ENCODE measurements at regions not wholly inside any gene's neighbourhood (a gene's known extent, or its start where the extent isn't known, plus 50 kb on each side); places are given as distances from the start of the nearest gene placed in this dataset.
A peak's percentile ranks its signal among the peaks of the same experiment; 100 is the strongest.

DNA sequence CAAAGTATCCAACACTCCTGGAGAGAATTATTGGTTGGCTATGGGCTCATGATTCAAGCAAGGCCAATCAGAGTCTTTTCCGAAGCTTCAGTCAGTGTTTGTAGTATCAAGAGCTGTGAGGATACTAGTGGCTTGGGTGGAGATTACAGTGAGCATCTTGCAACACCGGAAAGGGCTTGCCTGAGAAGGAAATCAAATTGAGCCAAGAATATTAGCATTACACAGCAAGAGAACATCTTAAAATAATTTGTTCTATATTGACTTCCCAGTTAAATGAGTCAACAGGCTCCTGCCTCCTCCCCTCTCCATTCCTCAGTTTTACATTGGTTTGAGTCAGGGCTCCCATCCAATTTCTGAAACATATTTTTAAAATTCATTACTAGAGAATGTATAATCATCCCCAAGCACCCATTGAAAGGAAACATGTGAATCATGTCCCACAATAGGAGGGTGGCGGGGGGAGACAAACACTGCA is 127.4 kb downstream of the ELAPOR2 start:
- TF ChIP-seq POLR2AphosphoS5 (IDR thresholded peaks at IDR 0.05) (no peak), POLR2A (IDR thresholded peaks at IDR 0.05) (no peak)
- TF ChIP-seq, protein P1, sequence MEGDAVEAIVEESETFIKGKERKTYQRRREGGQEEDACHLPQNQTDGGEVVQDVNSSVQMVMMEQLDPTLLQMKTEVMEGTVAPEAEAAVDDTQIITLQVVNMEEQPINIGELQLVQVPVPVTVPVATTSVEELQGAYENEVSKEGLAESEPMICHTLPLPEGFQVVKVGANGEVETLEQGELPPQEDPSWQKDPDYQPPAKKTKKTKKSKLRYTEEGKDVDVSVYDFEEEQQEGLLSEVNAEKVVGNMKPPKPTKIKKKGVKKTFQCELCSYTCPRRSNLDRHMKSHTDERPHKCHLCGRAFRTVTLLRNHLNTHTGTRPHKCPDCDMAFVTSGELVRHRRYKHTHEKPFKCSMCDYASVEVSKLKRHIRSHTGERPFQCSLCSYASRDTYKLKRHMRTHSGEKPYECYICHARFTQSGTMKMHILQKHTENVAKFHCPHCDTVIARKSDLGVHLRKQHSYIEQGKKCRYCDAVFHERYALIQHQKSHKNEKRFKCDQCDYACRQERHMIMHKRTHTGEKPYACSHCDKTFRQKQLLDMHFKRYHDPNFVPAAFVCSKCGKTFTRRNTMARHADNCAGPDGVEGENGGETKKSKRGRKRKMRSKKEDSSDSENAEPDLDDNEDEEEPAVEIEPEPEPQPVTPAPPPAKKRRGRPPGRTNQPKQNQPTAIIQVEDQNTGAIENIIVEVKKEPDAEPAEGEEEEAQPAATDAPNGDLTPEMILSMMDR (IDR thresholded peaks at IDR 0.05 in 8 of 11, conservative IDR thresholded peaks at IDR 0.05 in 3 of 11) = no peak
- Histone ChIP-seq H3K9me3 (no peaks in the 10 kb centered on the region), H3K4me3 (no peak overlapping the region), H3K4me1 (peaks cover 0 to 4% (median 0%) of the 10 kb centered on the region in 6 donors), H3K27me3 (replicated peaks in 1 of 7) (no peaks in the 10 kb centered on the region), H3K36me3 (peaks cover 0 to 2% (median 0%) of the 10 kb centered on the region in 6 donors), H3K27ac (peak overlapping the region in 2 of 8 donors; percentile 3 to 17)
- WGBS, 5 donors = 81 to 87% (median 84%) methylated on average over 3 of the region's 3 CpGs
- DNase-seq = no peak
- intact Hi-C loops (cut with DNase I; ENCODE audit: low total_unique reads) = no loop called here

DNA sequence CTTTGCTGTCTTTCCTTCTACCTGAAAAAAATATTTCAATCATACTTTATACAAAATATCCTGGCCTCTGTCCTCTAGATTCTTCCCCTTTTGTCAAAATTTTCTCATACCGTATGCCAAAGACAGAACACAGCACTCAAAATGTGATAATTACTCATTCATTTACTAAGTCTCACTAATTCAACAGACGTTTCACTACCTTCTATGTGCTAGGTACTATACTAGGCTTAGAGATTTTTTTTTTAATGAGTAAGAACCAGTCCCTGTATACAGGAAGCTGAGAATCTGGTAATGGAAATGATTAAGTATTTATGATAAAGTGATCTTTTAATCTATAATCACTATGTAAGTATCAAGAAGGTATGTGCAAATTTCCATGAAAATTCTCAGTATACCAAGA is 128.0 kb downstream of the ELAPOR2 start:
- H3K27ac ChIP-seq = no peak overlapping the region
- no peak for TF ChIP-seq POLR2A (IDR thresholded peaks at IDR 0.05)
- 69 to 77% (median 74%) methylated on average over 2 of the region's 2 CpGs for WGBS, 5 donors
- H3K4me3 ChIP-seq = no peak overlapping the region
- H3K36me3 ChIP-seq = no peaks in the 10 kb centered on the region
- H3K4me1 ChIP-seq = peaks cover 0 to 4% (median 0%) of the 10 kb centered on the region in 6 donors
- H3K9me3 ChIP-seq = no peaks in the 10 kb centered on the region
- no peaks in the 10 kb centered on the region for H3K27me3 ChIP-seq (replicated peaks in 1 of 7)
- intact Hi-C loops (cut with DNase I; ENCODE audit: low total_unique reads) = no loop called here
- DNase-seq = no peak

DNA sequence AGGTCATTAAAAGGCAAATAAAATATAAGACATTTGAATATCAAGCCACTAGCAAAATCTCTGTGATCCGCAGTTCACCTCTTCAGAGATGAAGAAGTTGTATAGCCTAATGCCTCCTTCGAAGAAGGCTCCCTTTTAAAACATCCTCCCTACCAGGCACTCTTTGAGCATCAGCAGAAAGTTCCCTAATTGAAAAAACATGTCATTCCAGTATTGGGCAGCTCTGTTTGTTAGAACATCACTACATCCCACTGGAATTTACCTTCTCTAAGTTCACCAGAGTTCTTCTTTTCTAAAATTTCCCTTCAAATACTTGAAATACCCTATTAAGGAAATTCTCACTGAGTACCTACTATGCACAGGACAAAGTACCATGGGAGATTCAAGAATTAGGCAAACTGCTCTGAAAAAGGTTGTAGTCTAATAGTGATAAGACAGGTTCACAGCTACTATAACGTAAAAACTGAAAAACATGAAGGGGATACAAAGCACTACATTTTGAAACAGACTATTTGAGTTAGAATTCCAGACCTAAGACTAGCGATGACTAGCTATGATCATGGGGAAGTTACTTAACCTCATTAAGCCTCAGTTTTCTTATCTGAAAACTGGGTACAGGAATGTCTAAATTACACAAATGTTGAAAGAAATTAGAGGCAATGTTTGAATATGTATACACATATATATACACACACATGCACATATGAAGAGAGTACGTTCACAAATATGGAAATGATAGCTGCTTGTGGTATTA is 128.7 kb downstream of the ELAPOR2 start:
- Histone ChIP-seq H3K9me3 (no peaks in the 10 kb centered on the region), H3K4me1 (peaks cover 0 to 4% (median 0%) of the 10 kb centered on the region in 6 donors), H3K27me3 (replicated peaks in 1 of 7) (no peaks in the 10 kb centered on the region), H3K36me3 (no peaks in the 10 kb centered on the region), H3K4me3 (no peak overlapping the region), H3K27ac (no peak overlapping the region)
- intact Hi-C loops (cut with DNase I; ENCODE audit: low total_unique reads) = no loop called here
- WGBS, 5 donors = 85 to 96% (median 89%) methylated on average over 5 of the region's 5 CpGs
- no peak for DNase-seq
- TF ChIP-seq POLR2A (IDR thresholded peaks at IDR 0.05) (no peak), POLR2AphosphoS5 (IDR thresholded peaks at IDR 0.05) (no peak)

DNA sequence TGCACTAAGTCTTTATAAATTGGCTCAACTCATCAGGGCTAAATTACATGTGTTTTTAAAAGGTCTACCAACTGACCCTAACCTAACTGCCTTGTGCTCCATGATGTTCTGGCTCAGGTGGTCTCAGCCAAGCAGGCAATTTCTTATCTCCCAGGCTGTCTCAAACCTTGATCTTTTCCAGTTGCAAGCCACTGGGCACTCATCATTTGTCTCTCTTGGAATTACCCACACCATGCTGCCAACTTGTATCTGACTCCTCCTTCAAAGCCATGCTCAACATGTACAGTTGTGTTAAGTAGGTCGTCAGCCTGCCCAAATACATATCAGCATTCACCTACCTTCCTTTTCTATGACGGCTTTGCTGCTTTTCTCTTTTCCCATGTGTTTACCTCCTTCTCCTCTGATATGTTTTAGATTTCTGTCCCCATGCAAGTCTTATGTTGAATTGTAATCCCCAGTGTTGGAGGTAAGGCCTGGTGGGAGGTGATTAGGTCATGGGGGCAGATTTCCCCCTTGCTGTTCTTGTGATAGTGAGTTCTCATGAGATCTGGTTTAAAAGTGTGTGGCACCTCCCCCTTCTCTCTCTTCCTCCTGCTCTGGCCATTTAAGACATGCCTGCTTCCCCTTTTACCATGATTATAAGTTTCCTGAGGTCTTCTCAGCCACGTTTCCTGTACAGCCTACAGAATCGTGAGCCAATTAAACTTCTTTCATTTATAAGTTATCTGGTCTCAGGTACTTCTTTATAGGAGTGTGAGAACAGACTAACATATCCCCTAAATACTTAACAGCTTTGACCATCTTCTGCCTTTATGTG is 130.0 kb downstream of the ELAPOR2 start:
- no peaks in the 10 kb centered on the region for H3K9me3 ChIP-seq
- WGBS, 5 donors = 48 to 58% (median 55%) methylated on average over 4 of the region's 4 CpGs
- intact Hi-C loops (cut with DNase I; ENCODE audit: low total_unique reads) = loop anchor here (5.0 kb wide), 1 partner anchor 308 kb away; no protein-coding TSS in a partner anchor

More for the DNA sequence above, 130.0 kb downstream of the ELAPOR2 start:
- peaks cover 0 to 4% (median 0%) of the 10 kb centered on the region in 6 donors for H3K4me1 ChIP-seq
- peaks cover 0 to 6% (median 0%) of the 10 kb centered on the region in 6 donors for H3K36me3 ChIP-seq
- H3K27me3 ChIP-seq (replicated peaks in 1 of 7) = no peaks in the 10 kb centered on the region
- no peak overlapping the region for H3K4me3 ChIP-seq
- no peak overlapping the region for H3K27ac ChIP-seq
- TF ChIP-seq POLR2A (IDR thresholded peaks at IDR 0.05) (no peak), POLR2AphosphoS5 (IDR thresholded peaks at IDR 0.05) (no peak)
- TF ChIP-seq, protein P1 (IDR thresholded peaks at IDR 0.05 in 8 of 11, conservative IDR thresholded peaks at IDR 0.05 in 3 of 11) = no peak
- DNase-seq = no peak

Data from spleen (tissue), 11 donors.